ENCODE measurements at regions not wholly inside any gene's neighbourhood (a gene's known extent, or its start where the extent isn't known, plus 50 kb on each side); places are given as distances from the start of the nearest gene placed in this dataset.

DNA sequence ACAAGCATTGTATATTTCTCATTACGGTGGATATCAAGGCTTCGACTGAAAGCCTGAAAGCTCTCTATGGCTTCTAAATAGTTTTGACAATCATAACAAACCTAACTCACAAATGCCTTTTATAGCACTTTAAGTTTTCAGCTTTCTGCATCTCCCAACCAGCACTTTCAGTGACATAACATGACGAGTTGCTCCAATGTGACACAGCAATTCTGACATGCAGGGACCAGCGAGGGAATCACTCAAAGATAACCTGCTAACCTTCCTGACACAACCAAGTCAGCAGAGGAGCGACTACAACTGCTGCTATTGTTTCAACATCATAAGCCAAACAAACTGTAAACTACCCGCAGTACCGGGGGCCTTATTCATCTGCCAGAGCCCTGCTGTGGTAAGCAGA, 95.7 kb upstream of the CDH20 start:
- no peak for TF ChIP-seq POLR2AphosphoS5 (IDR thresholded peaks at IDR 0.05; ENCODE audit: insufficient read depth in 1 of 2, low read depth in 1 of 2)
- TF ChIP-seq, protein P1, sequence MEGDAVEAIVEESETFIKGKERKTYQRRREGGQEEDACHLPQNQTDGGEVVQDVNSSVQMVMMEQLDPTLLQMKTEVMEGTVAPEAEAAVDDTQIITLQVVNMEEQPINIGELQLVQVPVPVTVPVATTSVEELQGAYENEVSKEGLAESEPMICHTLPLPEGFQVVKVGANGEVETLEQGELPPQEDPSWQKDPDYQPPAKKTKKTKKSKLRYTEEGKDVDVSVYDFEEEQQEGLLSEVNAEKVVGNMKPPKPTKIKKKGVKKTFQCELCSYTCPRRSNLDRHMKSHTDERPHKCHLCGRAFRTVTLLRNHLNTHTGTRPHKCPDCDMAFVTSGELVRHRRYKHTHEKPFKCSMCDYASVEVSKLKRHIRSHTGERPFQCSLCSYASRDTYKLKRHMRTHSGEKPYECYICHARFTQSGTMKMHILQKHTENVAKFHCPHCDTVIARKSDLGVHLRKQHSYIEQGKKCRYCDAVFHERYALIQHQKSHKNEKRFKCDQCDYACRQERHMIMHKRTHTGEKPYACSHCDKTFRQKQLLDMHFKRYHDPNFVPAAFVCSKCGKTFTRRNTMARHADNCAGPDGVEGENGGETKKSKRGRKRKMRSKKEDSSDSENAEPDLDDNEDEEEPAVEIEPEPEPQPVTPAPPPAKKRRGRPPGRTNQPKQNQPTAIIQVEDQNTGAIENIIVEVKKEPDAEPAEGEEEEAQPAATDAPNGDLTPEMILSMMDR (IDR thresholded peaks at IDR 0.05): no peak
